ENCODE measurements at regions not wholly inside any gene's neighbourhood (a gene's known extent, or its start where the extent isn't known, plus 50 kb on each side); places are given as distances from the start of the nearest gene placed in this dataset.

DNA sequence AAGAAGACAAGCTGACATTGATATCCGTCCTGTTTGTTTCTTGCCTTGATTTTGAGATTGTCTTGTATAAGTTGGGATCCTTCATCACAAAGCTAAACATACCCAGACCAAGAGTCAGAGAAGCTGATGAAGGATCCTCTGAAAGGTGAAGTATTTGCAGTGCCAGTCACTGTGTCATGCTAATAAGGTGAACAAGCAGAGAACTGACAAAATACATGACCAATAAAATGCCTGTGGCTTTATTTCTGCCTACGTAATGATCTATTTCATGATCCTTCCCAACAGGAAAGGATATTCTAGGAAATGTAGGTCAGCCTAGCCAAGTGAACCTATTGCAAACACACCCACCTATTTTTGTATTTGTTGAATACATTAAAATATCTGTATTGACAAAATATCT lies 351.3 kb upstream of the CDH9 start:
- no peak for TF ChIP-seq EZH2phosphoT487 (IDR thresholded peaks at IDR 0.05; ENCODE audit: unreplicated experiment)
- TF ChIP-seq, protein P1, sequence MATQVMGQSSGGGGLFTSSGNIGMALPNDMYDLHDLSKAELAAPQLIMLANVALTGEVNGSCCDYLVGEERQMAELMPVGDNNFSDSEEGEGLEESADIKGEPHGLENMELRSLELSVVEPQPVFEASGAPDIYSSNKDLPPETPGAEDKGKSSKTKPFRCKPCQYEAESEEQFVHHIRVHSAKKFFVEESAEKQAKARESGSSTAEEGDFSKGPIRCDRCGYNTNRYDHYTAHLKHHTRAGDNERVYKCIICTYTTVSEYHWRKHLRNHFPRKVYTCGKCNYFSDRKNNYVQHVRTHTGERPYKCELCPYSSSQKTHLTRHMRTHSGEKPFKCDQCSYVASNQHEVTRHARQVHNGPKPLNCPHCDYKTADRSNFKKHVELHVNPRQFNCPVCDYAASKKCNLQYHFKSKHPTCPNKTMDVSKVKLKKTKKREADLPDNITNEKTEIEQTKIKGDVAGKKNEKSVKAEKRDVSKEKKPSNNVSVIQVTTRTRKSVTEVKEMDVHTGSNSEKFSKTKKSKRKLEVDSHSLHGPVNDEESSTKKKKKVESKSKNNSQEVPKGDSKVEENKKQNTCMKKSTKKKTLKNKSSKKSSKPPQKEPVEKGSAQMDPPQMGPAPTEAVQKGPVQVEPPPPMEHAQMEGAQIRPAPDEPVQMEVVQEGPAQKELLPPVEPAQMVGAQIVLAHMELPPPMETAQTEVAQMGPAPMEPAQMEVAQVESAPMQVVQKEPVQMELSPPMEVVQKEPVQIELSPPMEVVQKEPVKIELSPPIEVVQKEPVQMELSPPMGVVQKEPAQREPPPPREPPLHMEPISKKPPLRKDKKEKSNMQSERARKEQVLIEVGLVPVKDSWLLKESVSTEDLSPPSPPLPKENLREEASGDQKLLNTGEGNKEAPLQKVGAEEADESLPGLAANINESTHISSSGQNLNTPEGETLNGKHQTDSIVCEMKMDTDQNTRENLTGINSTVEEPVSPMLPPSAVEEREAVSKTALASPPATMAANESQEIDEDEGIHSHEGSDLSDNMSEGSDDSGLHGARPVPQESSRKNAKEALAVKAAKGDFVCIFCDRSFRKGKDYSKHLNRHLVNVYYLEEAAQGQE (IDR thresholded peaks at IDR 0.05; ENCODE audit: unreplicated experiment): no peak
- TF ChIP-seq, protein P2, sequence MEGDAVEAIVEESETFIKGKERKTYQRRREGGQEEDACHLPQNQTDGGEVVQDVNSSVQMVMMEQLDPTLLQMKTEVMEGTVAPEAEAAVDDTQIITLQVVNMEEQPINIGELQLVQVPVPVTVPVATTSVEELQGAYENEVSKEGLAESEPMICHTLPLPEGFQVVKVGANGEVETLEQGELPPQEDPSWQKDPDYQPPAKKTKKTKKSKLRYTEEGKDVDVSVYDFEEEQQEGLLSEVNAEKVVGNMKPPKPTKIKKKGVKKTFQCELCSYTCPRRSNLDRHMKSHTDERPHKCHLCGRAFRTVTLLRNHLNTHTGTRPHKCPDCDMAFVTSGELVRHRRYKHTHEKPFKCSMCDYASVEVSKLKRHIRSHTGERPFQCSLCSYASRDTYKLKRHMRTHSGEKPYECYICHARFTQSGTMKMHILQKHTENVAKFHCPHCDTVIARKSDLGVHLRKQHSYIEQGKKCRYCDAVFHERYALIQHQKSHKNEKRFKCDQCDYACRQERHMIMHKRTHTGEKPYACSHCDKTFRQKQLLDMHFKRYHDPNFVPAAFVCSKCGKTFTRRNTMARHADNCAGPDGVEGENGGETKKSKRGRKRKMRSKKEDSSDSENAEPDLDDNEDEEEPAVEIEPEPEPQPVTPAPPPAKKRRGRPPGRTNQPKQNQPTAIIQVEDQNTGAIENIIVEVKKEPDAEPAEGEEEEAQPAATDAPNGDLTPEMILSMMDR (conservative IDR thresholded peaks at IDR 0.05; ENCODE audit: low read depth in 2 of 2): no peak
- no peak for TF ChIP-seq EZH2 (IDR thresholded peaks at IDR 0.05; ENCODE audit: low read depth, unreplicated experiment)
- TF ChIP-seq POLR2AphosphoS5 (IDR thresholded peaks at IDR 0.05; ENCODE audit: low read depth): no peak
- no peak for TF ChIP-seq JUNB (IDR thresholded peaks at IDR 0.05; ENCODE audit: unreplicated experiment)

Measured in GM23338 (cell line).